ENCODE measurements at regions not wholly inside any gene's neighbourhood (a gene's known extent, or its start where the extent isn't known, plus 50 kb on each side); places are given as distances from the start of the nearest gene placed in this dataset.

GRCh38 chr9:75810063-75810462 lies 80.4 kb upstream of the PCSK5 start:
- no peak overlapping the region for H3T11ph ChIP-seq (ENCODE audit: low read length)
- H4K8ac ChIP-seq (replicated peaks; ENCODE audit: insufficient read length, low read depth, low read length), result no peak overlapping the region
- no peak overlapping the region for H2BK5ac ChIP-seq (ENCODE audit: insufficient read length, low read length)
- no peak overlapping the region for H4K5ac ChIP-seq (ENCODE audit: insufficient read length, low read depth, low read length)
- H3K4me2 ChIP-seq (ENCODE audit: insufficient read depth, insufficient read length, low read length), result no peak overlapping the region
- no peak overlapping the region for H3K27ac ChIP-seq (ENCODE audit: insufficient read length, low read depth, low read length)
- H3K36me3 Mint-ChIP-seq (ENCODE audit: insufficient read depth in 1 of 3, low read depth in 3 of 3), result peaks cover 3 to 15% (median 3%) of the 10 kb centered on the region in 3 experiments; a peak in 4 of 7 replicates
- no peak overlapping the region for H3K27ac Mint-ChIP-seq
- H4K20me1 ChIP-seq (ENCODE audit: control insufficient read depth, insufficient read depth, insufficient read length), result no peaks in the 10 kb centered on the region
- peaks cover 28 to 32% of the 10 kb centered on the region in 2 experiments; a peak in 4 of 5 replicates for H3K9me3 Mint-ChIP-seq
- H2BK15ac ChIP-seq (ENCODE audit: low read depth, low read length), result no peak overlapping the region
- H2AK5ac ChIP-seq (ENCODE audit: insufficient read length, low read length), result no peak overlapping the region
- no peaks in the 10 kb centered on the region for H3K4me1 ChIP-seq (ENCODE audit: insufficient read depth, low read length)
- no peak overlapping the region for H3K4ac ChIP-seq (ENCODE audit: low read depth, low read length)
- no peak overlapping the region for H4K91ac ChIP-seq (ENCODE audit: insufficient read length, low read depth, low read length)
- H3K9me3 ChIP-seq (ENCODE audit: control insufficient read depth, low read depth, low read length), result no peaks in the 10 kb centered on the region
- no CpG with 5 or more reads among the region's 2 CpGs for WGBS (ENCODE audit: extremely low coverage, insufficient read length, low lambda C conversion rate)
- H3K79me2 ChIP-seq (ENCODE audit: insufficient read depth, low read length), result no peaks in the 10 kb centered on the region
- H3K56ac ChIP-seq (ENCODE audit: insufficient read length, low read depth, low read length), result no peak overlapping the region
- no peak overlapping the region for H2BK20ac ChIP-seq (ENCODE audit: low read depth, low read length, poor library complexity, severe bottlenecking)
- H3K4me1 Mint-ChIP-seq, result no peaks in the 10 kb centered on the region
- no peaks in the 10 kb centered on the region for H3K23me2 ChIP-seq (ENCODE audit: insufficient read length, low read depth, low read length, poor library complexity, severe bottlenecking)
- no peaks in the 10 kb centered on the region for H3K27me3 ChIP-seq (ENCODE audit: insufficient read depth, low read length)
- H2BK120ac ChIP-seq (ENCODE audit: low read depth, low read length, poor library complexity, severe bottlenecking), result no peak overlapping the region
- no peak overlapping the region for H3K14ac ChIP-seq (ENCODE audit: insufficient read depth, low read length)
- H2BK12ac ChIP-seq (ENCODE audit: insufficient read length, low read depth, low read length), result no peak overlapping the region
- no peak overlapping the region for H3K23ac ChIP-seq (ENCODE audit: insufficient read length, low read depth, low read length)
- no peak for DNase-seq
- no peak overlapping the region for H3K9ac ChIP-seq (ENCODE audit: extremely low read depth, insufficient read length, low read length)
- H2AFZ ChIP-seq (ENCODE audit: low read length), result no peak overlapping the region
- H3K27me3 Mint-ChIP-seq (ENCODE audit: low read depth), result no peaks in the 10 kb centered on the region
- no peak overlapping the region for H3K18ac ChIP-seq (ENCODE audit: insufficient read length, low read depth, low read length)
- H3K4me3 Mint-ChIP-seq, result no peak overlapping the region
- H3K79me1 ChIP-seq (ENCODE audit: insufficient read depth, low read depth, low read length, poor library complexity, severe bottlenecking), result no peaks in the 10 kb centered on the region
- TF ChIP-seq CTCF (conservative IDR thresholded peaks at IDR 0.05), result no peak

Data from H9 (cell line).